A172 (cell line): ENCODE measurements at regions not wholly inside any gene's neighbourhood (a gene's known extent, or its start where the extent isn't known, plus 50 kb on each side); places are given as distances from the start of the nearest gene placed in this dataset.

Source experiments
- DNase-seq: peaks from one replicate; pipeline ENCODE4 v3.0.0-alpha.2; 2015; ENCODE audit warnings: low spot score

GRCh38 chr11:127648583-127648982 is 648.0 kb upstream of the KIRREL3 start:
- no peak for DNase-seq

DNA sequence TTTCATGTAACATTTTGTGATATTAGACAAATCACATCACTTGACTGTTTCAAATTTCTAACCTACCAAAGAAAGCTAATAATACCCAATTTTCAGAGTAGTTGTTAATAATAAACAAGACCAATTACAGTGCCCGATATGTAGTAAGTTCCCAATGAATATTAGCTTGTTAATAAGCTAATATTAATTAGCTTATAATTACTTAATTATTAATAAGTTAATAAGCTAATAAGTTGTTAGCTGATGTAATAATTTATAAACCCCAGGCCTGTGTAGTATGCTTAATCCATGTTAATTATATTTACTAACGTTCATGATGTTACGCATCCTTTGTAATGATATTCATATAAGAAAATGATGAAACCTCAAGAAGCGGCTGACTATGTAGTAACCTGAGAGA is 643.8 kb upstream of the KIRREL3 start:
- no peak for DNase-seq

DNA sequence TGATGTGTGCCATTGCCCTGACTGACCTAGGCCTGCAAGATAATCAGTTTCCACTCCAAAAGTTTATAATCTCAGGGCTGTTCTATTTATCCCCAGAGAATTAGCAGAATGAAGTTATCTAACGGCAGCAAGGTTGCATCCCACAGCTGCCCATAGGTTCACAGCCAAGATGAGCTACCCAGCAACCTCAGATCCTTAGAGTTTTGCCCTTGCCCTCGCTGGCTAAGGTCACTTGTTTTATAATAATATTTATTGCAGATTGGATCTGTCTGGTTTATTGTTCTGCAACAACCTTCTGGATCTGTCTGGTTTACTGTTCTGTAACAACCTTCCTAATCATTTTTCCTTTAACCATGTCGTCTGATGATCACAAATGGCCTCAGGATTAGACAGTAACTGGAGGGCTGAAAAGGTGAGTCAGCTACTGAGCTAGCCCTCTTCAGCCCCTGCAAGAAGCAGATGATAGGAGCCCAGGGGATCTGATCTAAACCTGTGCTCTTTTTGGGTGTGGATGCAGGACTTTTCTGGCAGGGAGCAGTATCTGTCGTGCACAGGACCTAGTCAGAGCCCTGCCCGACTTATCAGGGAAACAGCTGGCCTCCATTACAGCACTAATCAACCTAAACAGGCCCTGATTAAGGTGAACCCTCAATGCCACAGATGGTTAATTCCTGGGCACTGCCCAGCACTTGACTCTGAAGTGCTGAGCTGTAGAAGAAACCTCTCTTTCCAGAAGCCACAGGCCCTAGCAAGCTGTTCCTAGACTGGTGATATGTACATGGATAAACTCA is 642.9 kb upstream of the KIRREL3 start:
- DNase-seq = no peak

- DNase-seq = peak; percentile 69
These were observed 640.2 kb upstream of the KIRREL3 start for GRCh38 chr11:127640561-127641451.

DNA sequence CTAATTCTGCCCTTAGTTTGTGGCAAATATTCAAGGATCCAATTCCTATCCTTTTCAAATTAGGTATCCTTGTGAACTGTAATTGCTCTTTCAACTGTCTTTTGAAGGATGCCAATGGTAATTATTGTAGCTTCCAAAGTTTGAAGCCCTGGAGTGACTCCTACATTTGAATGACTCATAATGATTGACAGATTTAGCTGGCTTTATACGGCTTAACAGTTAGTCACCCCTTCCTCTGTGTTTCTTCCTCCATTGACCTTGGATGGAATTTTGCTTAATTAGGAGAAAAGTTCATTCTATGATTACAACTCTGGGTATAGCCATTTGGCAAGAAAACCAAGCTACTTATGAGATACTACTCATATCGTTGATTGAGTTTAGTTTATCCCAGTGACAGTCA is 639.3 kb upstream of the KIRREL3 start:
- peak; percentile 43 for DNase-seq

DNA sequence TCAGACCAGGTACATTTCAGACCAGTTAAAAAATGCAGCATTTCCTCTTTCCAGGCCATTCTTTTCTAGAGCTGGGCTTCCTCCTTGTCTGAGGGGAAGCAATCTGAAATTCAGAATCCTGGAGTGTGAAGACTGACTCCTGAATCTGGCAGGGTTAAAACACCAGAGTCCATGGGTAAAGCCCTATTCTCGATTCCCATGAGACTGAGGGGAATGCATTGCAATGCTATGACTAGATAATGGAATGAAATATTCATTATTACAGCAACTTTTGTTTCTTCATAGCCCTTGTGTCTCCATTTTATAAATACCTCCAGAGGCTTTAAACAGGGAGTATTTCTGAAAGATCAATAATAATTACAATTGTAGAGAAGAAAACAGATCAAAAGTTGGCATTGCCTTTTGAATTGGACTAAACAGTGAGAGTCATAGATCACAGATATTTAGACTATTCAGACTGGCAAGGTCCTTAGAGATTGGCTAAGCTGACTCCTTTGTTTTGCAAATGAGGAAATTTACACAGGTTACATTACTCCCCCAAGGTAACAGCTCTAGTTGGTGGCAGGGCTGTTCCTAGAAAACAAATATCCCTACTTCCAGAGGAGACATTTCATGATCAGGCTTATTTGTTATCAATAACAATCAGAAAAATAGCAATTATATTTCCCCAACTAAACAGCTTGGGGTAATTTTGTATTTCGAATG is 632.6 kb upstream of the KIRREL3 start:
- no peak for DNase-seq

DNA sequence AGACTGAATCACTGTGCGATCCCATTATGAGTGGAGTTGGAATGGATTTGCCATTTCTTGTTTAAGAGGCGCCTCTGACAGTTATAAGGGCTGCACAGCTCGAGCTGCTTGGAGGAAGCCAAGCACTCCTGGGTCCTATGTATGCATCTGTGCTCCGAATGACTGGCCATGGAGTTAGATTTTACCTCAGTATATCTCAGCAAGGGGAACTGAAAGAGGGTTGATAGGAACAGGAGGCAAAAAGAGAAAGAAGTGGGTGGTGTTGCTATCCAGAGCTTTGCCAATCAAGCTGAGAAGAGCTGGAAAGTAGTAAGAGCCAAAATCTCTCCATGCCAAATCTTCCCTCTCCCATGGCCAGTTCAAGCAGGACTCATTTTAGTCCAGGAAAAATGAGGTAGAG is 632.0 kb upstream of the KIRREL3 start:
- no peak for DNase-seq

GRCh38 chr11:127631974-127632373 is 631.4 kb upstream of the KIRREL3 start:
- DNase-seq = no peak

DNA sequence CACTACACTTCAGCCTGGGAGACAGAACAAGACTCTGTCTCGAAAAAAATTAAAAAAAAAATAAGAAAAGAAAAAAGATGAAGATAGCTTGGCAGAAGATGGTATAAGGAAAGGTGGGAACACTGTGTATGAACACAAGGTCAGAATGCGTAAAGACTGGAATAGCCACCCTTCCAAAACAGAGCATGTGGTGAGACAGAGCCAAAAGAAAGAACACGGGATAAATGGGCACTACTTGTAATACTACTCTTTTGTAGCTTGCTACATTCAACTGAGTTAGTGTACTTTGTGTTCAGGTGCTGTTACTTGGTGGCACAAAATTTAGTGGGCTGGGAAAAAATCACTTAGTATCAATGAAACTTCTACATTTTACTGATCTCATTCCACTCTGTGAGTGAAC is 628.6 kb upstream of the KIRREL3 start:
- no peak for DNase-seq

- DNase-seq = no peak
These were observed 627.9 kb upstream of the KIRREL3 start for GRCh38 chr11:127628458-127628785.

DNA sequence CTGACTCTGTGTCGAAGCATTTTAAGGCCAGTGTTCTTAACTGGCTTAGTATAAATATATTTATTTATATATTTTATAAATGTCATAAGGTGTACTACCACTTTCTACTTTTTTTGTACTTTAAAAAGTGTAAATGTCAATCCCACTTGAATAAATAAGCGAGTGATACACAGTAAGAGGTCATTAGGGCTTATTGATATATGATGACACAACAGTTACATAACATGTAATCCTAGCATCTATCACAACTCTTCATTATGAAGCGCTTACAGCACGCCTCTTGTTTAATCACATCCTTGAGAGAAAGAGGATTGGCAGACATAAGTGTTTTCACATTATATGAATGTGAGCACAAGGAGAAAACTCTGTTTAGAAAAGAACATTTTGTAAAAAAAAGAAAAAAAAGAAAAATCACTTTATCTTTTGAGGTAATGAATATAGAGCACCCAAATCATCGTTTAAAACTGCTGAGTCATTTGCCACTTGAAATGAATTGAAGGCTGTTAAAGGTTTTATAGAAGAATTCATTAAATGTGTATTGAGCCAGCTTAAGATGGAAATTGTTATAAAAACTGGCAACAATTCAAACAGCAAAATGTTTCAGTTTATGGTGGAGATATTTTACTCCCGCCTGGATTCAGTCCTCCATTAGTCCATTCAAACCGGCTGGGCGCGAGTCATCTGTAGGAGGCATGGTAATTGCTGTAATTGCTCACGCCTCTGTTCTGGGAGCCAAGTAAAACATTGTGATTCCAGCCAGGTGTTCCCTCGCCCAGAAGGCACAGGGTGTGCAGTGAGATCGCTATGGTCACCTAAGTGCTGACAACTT is 627.3 kb upstream of the KIRREL3 start:
- DNase-seq = peak; percentile 21

DNA sequence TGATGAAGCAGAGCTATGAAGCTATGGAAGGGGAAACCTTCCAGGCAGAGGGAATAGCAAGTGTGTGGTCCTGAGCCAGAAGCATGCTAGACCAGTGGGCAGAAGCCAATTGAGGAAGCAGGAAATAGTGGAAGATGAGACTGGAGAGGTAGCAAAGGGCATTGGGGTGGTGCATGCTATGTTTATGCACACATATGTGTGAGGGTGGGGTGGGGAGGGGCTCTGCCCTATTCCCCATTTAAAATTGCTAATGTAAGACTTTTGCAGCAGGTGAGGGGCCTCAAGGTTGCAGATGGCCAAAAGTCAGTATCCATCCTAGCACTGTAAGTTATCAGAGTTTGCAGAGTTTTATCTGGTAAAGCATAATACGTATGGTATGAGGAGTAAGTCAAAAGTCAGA is 626.6 kb upstream of the KIRREL3 start:
- no peak for DNase-seq

- no peak for DNase-seq
These were observed 624.8 kb upstream of the KIRREL3 start for GRCh38 chr11:127625402-127625801.

GRCh38 chr11:127624306-127624856 is 623.8 kb upstream of the KIRREL3 start:
- no peak for DNase-seq

- DNase-seq = no peak
These were observed 622.1 kb upstream of the KIRREL3 start for GRCh38 chr11:127622686-127623085.

GRCh38 chr11:127620671-127621070 is 620.1 kb upstream of the KIRREL3 start:
- DNase-seq = peak; percentile 2

DNA sequence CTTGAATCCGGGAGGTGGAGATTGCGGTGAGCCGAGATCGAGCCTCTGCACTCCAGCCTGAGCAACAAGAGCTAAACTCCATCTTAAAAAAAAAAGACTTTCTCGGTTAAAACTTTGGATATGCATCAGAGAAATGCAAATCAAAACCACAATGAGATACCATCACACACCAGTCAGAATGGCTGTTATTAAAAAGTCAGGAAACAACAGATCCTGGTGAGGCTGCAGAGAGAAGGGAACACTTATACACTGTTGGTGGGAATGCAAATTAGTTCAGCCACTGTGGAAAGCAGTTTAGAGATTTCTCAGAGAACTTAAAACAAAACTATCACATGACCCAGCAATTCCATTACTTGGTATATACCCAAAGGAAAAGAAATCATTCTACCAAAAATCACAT is 619.4 kb upstream of the KIRREL3 start:
- DNase-seq = no peak

- no peak for DNase-seq
These were observed 618.2 kb upstream of the KIRREL3 start for GRCh38 chr11:127618721-127619120.

- DNase-seq = no peak
These were observed 615.6 kb upstream of the KIRREL3 start for GRCh38 chr11:127616158-127616557.

DNA sequence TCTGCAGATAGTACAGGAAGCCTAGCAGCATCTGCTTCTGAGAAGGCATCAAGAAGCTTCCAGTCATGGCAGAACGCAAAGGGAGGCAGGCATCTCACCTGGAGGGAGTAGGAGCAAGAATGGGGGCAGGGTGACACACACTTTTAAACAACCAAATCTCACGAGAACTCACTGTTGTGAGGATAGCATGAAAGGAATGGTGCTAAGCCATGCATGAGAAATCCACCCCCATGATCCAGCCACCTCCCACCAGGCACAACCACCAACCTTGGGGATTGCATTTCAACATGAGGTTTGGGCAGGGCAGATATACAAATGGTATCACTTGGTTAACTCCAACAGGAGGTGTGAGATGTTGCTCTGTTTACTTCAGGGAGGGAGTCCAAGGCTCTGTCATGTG is 612.0 kb upstream of the KIRREL3 start:
- no peak for DNase-seq

DNA sequence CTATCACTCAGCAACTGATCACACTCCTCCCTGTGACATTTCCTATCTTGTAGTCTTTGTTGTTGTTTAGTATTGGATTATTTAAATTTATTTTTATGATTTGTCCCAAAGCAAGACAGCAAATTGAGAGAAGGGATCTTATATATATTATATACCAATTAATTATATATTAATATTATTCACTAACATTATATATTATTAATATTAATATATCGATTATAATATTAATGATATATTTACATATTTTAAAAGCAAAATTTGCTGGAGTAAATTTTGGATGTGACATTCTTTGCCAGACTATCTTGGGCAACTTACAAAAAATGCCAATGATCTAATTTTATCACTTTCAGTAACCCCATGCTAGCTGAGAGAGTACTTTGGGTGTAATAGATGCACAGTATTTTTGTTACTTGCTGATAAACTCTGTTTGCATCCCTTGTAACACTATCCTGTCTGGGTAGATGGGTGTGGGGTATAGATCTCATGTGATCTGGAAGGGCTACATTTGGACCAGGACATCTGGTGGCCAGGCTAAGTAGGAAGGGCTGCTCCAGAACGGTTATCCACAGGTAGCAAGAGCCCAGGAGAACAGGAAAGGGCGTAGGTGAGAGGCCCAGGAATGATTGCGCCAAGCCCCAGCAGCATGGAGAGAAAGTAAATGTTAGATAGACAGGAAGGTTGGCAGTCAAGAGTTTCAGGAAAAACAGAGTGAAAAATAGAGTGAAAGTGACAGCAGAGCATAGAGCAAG is 608.6 kb upstream of the KIRREL3 start:
- no peak for DNase-seq
